Stimulated activated CD4-positive, alpha-beta T cell treated with anti-CD3 and anti-CD28 coated beads, Interleukin-4, amount 100 ng/mL, for 4 hours (primary cell): ENCODE measurements at regions not wholly inside any gene's neighbourhood (a gene's known extent, or its start where the extent isn't known, plus 50 kb on each side); places are given as distances from the start of the nearest gene placed in this dataset.

Experiments used
- DNase-seq, 2 experiments: peaks; one replicate each; pipeline ENCODE4 v3.0.0-alpha.2; 2020

DNA sequence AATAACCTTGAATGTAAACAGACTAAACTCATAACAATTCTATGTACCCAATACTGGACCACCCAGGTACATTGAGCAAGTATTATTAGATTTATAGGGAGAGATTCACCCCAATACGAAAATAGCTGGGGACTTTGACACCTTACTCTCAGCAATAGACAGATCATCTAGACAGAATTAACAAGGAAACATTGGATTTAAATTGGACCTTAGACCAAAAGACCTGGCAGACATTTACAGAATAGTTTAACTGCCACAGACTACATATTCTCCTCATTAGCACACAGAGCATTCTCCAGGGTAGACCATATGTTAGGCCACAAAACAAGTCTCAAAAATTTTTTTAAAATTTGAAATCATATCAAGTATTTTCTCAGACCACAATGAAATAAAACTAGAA, 397.4 kb downstream of the PIK3R1 start:
- DNase-seq: no peak

DNA sequence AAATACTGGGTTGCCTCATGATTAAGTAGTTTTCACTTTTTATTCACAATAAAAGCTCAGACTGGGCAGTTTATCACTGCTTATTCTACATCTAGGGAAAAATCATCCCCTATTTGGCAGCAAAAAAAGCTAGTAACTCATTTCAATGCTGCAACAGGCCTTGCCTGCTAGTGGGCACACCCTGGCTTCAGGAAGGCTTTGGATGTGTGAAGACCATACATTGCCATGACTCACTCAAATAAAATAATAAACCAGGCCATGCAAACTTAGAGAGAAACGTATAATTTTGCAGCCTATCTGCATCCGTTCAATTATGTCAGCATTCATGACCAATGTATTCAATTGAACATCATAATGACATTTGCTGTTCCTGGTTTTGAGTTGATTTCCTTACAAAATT, 402.9 kb downstream of the PIK3R1 start:
- no peak for DNase-seq

- DNase-seq: no peak
Measured at GRCh38 chr5:68627001-68627400, 411.4 kb downstream of the PIK3R1 start.

DNA sequence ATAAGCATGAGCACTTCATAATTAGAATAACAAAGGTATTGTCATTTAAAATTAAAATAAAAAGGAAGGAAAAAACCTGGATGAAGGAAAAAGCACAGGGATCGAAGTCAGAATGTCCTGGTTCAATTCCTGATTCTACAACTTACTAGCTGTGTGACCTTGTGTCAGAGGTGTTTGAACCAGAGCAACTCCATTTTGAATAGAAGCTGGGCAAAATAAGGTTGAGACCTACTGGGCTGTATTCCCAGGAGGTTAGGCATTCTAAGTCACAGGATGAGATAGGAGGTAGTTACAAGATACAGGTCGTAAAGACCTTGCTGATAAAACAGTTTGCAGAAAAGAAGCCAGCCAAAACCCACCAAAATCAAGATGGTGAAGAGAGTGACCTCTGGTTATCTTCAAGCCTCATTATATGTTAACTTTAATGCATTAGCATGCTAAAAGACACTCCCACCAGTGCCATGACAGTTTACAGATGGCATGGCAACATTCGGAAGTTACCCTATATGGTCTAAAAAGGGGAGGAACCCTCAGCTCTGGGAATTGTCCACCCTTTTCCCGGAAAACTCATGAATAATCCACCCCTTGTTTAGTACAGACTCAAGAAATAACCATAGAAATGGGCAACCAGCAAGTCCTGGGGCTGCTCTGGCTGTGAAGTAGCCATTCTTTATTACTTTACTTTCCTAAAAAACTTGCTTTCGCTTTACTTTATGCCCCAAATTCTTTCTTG, 412.7 kb downstream of the PIK3R1 start:
- DNase-seq: no peak

DNA sequence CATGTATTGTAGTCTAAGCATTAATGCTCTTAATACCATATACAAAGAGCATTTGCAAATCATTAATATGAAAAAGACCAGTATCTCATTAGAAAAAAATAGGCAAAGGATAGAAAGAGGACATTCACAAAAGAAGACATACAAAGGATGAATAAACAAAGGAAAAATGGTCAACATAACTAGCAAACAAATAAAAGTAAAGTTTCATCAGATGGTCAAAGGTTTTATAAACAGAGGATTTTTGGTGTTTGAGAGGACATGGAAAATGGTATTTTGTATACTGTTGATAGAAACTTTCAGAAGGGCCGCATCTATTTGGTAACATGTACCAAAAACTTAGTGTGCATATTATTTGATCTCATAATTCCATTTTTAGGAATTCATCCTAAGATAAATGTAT, 414.8 kb downstream of the PIK3R1 start:
- DNase-seq: no peak

DNA sequence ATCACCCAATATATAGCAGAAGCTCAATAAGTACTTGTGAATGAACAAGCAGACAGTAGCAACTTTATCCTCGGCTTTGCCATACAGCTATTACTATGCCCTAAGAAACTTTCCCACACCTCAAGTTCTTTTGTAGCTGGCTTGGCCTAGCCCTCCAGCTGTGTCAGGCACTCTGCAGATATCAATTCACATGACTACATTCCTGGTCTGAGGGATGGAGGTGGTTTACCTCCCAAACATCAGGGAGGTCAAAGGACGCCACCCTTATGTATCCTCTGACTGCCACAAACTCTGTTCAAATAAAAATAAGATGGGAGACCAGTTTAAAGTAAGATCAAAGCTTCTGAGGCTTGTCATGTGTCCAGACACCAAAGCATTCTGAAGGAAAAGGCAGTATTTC, 416.3 kb downstream of the PIK3R1 start:
- DNase-seq: no peak

DNA sequence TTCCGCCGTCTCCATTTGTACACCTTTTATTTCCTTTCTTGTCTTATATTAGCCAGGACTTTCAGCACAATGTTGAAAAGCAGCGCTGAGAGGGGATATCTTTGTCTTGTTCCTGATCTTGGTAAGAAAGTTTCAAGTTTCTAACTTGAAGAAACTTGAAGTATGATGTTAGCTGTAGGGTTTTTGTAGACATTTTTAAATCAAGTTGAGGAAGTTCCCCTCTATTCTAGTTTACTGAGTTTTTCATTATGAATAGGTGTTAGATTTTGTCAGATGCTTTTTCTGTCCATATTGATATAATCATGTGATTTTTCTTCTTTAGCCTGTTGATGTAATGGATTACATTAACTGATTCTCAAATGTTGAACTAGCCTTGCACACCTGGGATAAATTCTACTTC, 425.7 kb downstream of the PIK3R1 start:
- DNase-seq: no peak

GRCh38 chr5:68643064-68643463, 427.5 kb downstream of the PIK3R1 start:
- no peak for DNase-seq

DNA sequence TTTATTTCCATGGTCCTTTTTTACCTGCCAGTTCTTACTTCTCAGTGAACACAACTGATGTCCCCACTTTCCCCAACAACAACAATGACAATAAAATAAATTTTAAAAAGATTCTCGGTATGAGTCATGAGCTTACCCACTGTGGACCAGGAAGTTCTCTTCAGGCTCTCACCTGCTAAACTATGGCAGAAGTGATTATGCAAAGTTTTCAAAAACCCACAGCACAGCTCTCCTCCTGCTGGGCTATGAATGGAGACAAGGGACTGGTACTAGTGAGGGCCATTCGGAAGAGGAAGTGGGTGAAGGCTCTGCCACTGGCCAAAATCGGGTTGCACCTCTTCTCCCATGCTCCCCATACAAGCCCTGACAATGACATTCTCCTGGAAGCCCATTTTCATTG, 429.4 kb downstream of the PIK3R1 start:
- no peak for DNase-seq

DNA sequence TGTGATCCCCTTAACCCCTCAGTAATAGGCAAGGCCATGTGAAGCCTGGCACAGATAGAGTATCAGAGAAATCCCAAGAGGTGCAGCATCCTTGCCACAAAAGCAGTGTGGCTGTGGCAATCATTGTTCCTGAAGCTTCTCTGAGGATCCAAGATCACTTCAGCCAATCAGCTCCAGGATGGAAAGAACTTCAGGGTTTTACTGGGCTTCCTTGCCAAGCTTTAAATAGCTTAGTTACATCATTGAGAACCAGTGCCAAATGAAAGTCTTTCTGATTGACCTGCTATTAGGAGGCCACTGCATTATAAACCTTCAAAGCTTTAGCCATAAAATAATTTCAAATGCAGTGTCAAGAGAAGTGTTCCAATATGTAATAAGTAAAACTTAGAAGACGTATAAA, 430.6 kb downstream of the PIK3R1 start:
- DNase-seq: no peak

GRCh38 chr5:68647743-68648142, 432.2 kb downstream of the PIK3R1 start:
- no peak for DNase-seq

- DNase-seq: no peak
Measured at GRCh38 chr5:68648944-68649857, 433.6 kb downstream of the PIK3R1 start.

GRCh38 chr5:68652534-68652965, 437.0 kb downstream of the PIK3R1 start:
- no peak for DNase-seq

- no peak for DNase-seq
Measured at GRCh38 chr5:68653471-68653870, 437.9 kb downstream of the PIK3R1 start.

- DNase-seq: no peak
Measured at GRCh38 chr5:68657055-68657961, 436.5 kb upstream of the SLC30A5 start.

- DNase-seq: no peak
Measured at GRCh38 chr5:68658810-68659372, 434.9 kb upstream of the SLC30A5 start.

- DNase-seq: no peak
Measured at GRCh38 chr5:68659881-68660280, 433.9 kb upstream of the SLC30A5 start.

- peak in 1 of 2 experiments; percentile 1 for DNase-seq
Measured at GRCh38 chr5:68661237-68661636, 432.6 kb upstream of the SLC30A5 start.

DNA sequence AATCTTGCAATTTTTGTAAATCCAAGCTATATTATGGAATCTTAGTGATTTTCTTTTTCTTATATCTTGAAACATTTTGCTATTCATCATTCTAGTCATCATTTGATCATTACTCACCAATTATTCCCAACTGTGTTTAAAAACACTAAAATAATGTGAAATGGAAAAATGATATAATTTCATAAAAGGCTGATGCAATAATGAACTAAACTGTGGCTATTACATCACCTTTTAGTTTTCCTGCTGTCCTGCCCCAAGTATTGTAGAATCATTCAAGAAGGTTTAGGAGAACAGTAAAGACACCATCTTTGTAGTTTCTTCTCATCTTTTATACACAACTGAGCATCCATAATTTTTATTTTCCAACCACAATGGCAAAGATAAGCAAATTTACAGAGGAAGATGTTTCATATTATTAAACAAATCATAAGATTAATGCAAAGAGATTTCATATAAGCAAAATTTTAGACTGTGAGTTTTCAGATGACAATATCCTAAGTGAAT, 431.0 kb upstream of the SLC30A5 start:
- no peak for DNase-seq

- no peak for DNase-seq
Measured at GRCh38 chr5:68669864-68670575, 423.8 kb upstream of the SLC30A5 start.

GRCh38 chr5:68673106-68673822, 420.6 kb upstream of the SLC30A5 start:
- no peak for DNase-seq
